ENCODE measurements at regions not wholly inside any gene's neighbourhood (a gene's known extent, or its start where the extent isn't known, plus 50 kb on each side); places are given as distances from the start of the nearest gene placed in this dataset.

DNA sequence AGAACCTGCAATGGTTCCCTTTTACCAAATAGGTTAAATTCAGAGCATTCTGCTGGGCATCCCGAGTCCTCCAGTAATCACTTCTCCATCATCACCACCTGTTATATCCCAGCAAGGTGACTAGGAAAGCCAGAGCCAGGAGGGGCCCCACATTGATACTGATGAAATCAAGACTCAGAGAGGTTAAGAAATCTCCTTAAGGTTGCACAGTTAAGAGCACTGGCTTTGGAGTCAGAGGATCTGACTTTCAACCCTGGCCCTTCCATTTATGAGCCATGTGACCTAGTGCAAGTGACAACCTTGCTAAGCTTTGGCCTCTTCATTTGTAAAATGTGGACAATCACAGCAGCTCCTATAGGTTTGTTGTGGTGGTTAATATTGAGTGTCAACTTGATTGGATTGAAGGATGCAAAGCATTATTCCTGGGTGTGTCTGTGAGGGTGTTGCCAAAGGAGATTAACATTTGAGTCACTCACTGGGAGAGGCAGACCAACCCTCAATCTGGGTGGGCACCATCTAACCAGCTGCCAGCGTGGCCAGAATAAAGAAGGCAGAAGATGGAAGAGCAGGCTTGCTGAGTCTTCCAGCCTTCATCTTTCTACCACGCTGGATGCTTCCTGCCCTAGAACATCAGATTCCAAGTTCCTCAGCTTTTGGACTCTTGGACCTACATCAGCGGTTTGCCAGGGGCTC is 194.2 kb upstream of the ASIC2 start:
- H3K36me3 Mint-ChIP-seq (ENCODE audit: insufficient read depth), result no peaks in the 10 kb centered on the region
- H3K27me3 Mint-ChIP-seq, result peaks cover 8% of the 10 kb centered on the region
- ATAC-seq (replicated peaks; ENCODE audit: extremely low read depth, poor library complexity, severe bottlenecking) (no peak), DNase-seq (ENCODE audit: low spot score in 2 of 2) (no peak)
- H3K27ac Mint-ChIP-seq (ENCODE audit: low read depth), result no peak overlapping the region
- H3K9me3 Mint-ChIP-seq, result no peaks in the 10 kb centered on the region
- H3K4me1 Mint-ChIP-seq, result no peaks in the 10 kb centered on the region
- no peak overlapping the region for H3K4me3 Mint-ChIP-seq

DNA sequence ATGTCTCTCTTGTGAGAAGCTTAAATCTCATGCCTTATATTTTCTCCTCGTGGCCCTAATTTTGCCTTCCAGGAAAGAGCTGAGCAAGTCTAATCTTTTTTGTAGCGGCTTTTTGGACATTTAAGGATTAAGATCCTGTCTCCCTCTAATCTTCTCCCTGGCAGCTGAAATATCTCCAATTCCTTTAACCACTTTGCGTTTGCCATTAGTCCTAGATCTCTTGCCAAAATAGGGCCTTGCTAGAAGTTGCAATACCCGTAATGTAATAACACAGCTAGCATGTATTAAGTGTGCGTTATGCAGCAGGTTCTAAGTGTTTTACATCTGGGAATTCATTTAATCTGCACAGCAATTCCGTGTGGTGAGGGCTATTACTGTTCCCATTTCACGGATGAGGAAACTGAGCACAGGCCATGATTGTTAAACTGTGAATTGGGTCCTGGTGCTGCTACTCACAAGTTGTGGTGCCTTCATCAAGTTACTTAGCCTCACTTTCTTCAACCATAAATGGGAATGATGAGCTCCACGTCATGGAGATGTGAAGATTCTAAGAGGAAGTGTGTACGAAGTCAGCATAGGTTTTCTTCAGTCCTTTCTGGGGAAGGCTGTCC is 198.9 kb upstream of the ASIC2 start:
- Mint-ChIP-seq H3K9me3 (no peaks in the 10 kb centered on the region), H3K36me3 (ENCODE audit: insufficient read depth) (no peaks in the 10 kb centered on the region), H3K4me1 (no peaks in the 10 kb centered on the region), H3K27ac (ENCODE audit: low read depth) (no peak overlapping the region), H3K27me3 (peaks cover 11% of the 10 kb centered on the region), H3K4me3 (no peak overlapping the region)
- DNase-seq (ENCODE audit: low spot score in 2 of 2) (no peak), ATAC-seq (replicated peaks; ENCODE audit: extremely low read depth, poor library complexity, severe bottlenecking) (no peak)

DNA sequence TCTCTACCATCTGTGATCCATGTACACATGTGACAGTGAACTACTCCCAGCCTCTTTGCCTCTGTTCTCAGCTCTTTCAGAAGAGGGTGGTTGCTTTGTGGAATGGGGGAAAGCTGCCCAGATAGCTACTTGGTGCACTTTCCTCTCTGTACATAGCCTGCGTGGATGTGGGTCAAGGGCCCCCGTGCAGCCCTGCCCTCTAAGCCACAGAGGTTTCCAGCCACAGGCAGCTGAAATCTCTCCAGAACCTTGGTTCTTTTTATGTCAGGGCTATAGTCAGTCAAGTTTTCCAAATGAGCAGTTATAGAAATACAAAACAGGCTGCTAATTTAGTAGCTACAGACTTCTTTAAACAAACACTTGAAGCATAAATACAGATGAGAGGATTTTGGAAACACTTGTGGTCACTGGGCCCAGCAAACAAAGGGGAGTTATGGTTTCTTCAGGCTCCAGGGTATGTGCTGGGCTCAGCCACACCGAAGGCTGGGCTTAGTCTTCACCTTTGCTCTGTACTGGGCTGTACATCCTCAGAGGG is 199.7 kb upstream of the ASIC2 start:
- Mint-ChIP-seq H3K36me3 (ENCODE audit: insufficient read depth) (no peaks in the 10 kb centered on the region), H3K27ac (ENCODE audit: low read depth) (no peak overlapping the region), H3K4me3 (no peak overlapping the region), H3K27me3 (peaks cover 11% of the 10 kb centered on the region), H3K9me3 (no peaks in the 10 kb centered on the region), H3K4me1 (no peaks in the 10 kb centered on the region)
- ATAC-seq (replicated peaks; ENCODE audit: extremely low read depth, poor library complexity, severe bottlenecking) (no peak), DNase-seq (ENCODE audit: low spot score in 2 of 2) (no peak)

DNA sequence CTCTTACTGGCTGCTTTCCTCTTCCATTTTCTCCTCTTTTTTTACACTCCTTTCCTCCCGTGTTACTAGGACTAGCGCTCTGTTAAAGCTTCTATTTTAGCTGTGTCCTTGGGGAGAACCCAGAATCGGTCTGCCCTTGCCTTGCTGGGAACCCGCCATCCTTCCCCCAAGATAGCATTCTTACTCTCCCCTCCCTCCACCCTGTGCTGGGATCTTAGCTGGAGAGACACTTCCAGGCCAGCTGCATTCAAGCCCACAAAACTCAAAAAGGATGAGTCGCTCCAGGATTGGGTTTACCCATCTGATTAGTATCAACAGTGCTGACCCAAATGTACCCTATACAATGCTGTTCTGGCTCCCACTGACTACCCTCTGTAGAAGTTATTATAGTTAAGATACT is 200.5 kb upstream of the ASIC2 start:
- H3K27me3 Mint-ChIP-seq, result peaks cover 17% of the 10 kb centered on the region
- no peak overlapping the region for H3K27ac Mint-ChIP-seq (ENCODE audit: low read depth)
- H3K4me1 Mint-ChIP-seq, result no peaks in the 10 kb centered on the region
- H3K9me3 Mint-ChIP-seq, result no peaks in the 10 kb centered on the region
- H3K36me3 Mint-ChIP-seq (ENCODE audit: insufficient read depth), result no peaks in the 10 kb centered on the region
- no peak for DNase-seq (ENCODE audit: low spot score in 2 of 2)
- no peak overlapping the region for H3K4me3 Mint-ChIP-seq
- no peak for ATAC-seq (replicated peaks; ENCODE audit: extremely low read depth, poor library complexity, severe bottlenecking)

DNA sequence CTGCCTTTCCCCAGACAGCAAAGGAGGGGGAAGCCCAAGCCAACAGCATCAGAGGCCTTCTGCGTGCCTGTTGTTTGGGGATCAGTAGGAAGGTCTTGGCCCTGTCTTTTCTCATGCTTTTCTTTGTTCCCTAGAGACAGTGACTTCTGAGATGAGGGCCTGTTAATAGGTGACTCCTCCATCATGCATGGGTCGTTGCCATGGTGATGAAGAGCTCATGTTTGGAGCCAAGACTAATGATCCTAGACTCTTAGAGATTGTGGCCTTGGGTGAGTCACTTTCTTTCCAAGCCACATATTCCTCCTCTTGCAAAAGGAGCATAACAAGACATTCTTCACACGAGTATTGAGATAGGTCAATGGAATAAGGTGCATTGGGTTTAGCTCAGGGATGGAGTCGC is 201.1 kb upstream of the ASIC2 start:
- DNase-seq (ENCODE audit: low spot score in 2 of 2) (no peak), ATAC-seq (replicated peaks; ENCODE audit: extremely low read depth, poor library complexity, severe bottlenecking) (no peak)
- H3K27me3 Mint-ChIP-seq, result peaks cover 22% of the 10 kb centered on the region
- no peak overlapping the region for H3K27ac Mint-ChIP-seq (ENCODE audit: low read depth)
- H3K36me3 Mint-ChIP-seq (ENCODE audit: insufficient read depth), result no peaks in the 10 kb centered on the region
- no peaks in the 10 kb centered on the region for H3K4me1 Mint-ChIP-seq
- H3K9me3 Mint-ChIP-seq, result no peaks in the 10 kb centered on the region
- no peak overlapping the region for H3K4me3 Mint-ChIP-seq

DNA sequence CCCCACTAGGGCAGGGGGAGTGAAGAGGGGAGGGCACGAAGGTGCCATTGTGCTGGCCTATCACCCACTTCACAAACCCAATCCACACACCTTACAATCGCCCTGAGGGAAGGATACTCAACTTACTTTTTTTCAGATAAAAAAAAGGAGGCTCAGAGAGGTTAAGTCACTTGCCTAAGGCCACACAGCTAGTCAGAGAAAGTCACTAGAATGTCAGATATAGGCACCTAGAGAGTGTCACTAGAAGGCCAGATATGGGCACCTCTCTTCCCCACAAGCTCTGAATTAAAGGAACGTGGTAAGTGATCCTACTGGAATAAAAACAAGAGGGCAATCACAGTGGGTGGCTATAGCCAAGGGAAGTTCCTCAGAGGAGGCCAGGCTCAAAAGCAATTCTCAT is 204.5 kb upstream of the ASIC2 start:
- Mint-ChIP-seq H3K4me1 (no peaks in the 10 kb centered on the region), H3K9me3 (no peaks in the 10 kb centered on the region), H3K27ac (ENCODE audit: low read depth) (no peak overlapping the region), H3K36me3 (ENCODE audit: insufficient read depth) (no peaks in the 10 kb centered on the region), H3K4me3 (no peak overlapping the region), H3K27me3 (peaks cover 21% of the 10 kb centered on the region)
- ATAC-seq (replicated peaks; ENCODE audit: extremely low read depth, poor library complexity, severe bottlenecking), result no peak
- no peak for DNase-seq (ENCODE audit: low spot score in 2 of 2)

DNA sequence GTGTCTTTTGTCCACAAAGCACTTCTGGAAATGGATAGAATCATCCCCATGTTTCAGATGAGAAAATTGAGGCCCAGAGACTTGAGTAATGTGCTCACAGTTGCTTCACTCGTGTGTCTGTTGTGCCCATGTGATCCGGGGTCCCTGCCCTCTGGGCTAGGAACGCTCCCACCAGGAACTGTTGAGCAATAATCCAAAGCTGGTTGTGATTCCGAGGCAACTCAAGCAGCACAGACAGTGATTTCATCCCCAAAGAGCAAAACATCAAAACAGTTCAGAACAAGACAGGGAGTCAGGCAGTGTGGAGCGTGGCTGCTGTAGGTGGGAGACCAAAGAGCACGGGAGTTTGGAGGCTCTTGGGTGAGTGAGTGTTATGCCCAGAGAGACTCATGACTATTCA is 205.0 kb upstream of the ASIC2 start:
- no peak overlapping the region for H3K27ac Mint-ChIP-seq (ENCODE audit: low read depth)
- DNase-seq (ENCODE audit: low spot score in 2 of 2) (no peak), ATAC-seq (replicated peaks; ENCODE audit: extremely low read depth, poor library complexity, severe bottlenecking) (no peak)
- no peaks in the 10 kb centered on the region for H3K4me1 Mint-ChIP-seq
- peaks cover 21% of the 10 kb centered on the region for H3K27me3 Mint-ChIP-seq
- H3K9me3 Mint-ChIP-seq, result no peaks in the 10 kb centered on the region
- H3K4me3 Mint-ChIP-seq, result no peak overlapping the region
- no peaks in the 10 kb centered on the region for H3K36me3 Mint-ChIP-seq (ENCODE audit: insufficient read depth)

DNA sequence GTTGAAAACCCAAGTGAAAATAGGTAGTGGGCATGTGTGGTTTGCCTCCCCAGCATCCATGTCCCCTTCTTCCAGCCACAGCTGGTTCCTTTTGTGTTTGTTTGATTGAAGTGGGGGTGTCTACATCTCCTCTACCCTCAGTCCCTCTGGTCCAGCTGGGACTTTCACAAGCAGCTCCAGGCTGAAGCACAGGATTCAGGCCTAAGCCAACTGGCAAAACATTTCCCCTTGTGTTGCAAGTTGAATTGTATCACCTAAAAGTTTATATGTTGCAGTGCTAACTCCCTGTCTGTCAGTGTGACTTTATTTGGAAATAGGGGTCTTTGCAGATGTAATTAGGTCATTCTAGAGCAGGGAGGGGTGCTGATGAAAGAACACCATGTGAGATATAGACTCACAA is 205.9 kb upstream of the ASIC2 start:
- ATAC-seq (replicated peaks; ENCODE audit: extremely low read depth, poor library complexity, severe bottlenecking), result no peak
- H3K9me3 Mint-ChIP-seq, result no peaks in the 10 kb centered on the region
- H3K4me3 Mint-ChIP-seq, result no peak overlapping the region

DNA sequence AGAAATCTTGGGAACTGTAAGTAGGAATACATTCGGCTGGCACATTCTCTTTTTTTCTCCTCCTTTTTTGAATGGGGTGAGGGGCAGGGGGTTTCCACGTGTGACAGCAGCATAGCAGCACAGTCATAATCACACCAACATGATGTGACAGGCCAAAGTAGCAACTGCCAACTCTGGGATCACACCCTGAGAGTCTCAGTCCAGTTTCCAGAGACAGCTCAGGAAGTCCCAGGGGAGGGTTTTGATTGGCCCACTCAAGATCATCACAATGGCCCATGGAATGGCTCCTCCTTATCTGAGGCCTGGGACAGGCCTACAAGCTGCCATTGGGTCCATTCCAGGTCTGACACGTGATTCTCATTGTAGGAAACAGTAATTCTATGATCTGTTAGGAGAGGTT is 207.1 kb upstream of the ASIC2 start:
- ATAC-seq (replicated peaks; ENCODE audit: extremely low read depth, poor library complexity, severe bottlenecking), result no peak
- Mint-ChIP-seq H3K9me3 (no peaks in the 10 kb centered on the region), H3K27me3 (peaks cover 40% of the 10 kb centered on the region)

More for the DNA sequence above, 205.9 kb upstream of the ASIC2 start:
- Mint-ChIP-seq H3K4me1 (no peaks in the 10 kb centered on the region), H3K27ac (ENCODE audit: low read depth) (no peak overlapping the region), H3K27me3 (peaks cover 29% of the 10 kb centered on the region), H3K36me3 (ENCODE audit: insufficient read depth) (no peaks in the 10 kb centered on the region)
- no peak for DNase-seq (ENCODE audit: low spot score in 2 of 2)

DNA sequence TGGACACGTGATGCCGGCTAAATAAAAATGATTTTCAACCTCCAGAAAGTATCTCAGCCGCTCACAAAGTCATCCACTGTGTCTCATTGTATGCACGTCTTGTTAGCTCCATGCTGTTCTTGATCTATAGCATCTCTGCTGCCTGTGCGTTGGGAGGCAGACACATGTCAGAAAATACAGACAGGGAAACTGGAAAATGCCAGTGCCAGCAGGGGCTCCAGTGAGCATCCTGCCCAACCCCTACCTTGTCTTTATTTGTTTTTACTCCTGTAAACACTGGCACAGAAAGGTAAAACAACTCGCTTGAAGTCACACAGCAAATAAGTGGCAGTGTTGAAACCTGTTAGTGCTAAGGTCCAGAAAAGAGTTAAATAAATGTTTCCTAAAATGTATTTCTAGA is 208.1 kb upstream of the ASIC2 start:
- no peaks in the 10 kb centered on the region for H3K4me1 Mint-ChIP-seq
- no peak overlapping the region for H3K27ac Mint-ChIP-seq (ENCODE audit: low read depth)
- H3K36me3 Mint-ChIP-seq (ENCODE audit: insufficient read depth), result no peaks in the 10 kb centered on the region
- ATAC-seq (replicated peaks; ENCODE audit: extremely low read depth, poor library complexity, severe bottlenecking) (no peak), DNase-seq (ENCODE audit: low spot score in 2 of 2) (no peak)
- no peak overlapping the region for H3K4me3 Mint-ChIP-seq
- H3K9me3 Mint-ChIP-seq, result no peaks in the 10 kb centered on the region
- peaks cover 49% of the 10 kb centered on the region for H3K27me3 Mint-ChIP-seq

More for the DNA sequence above, 207.1 kb upstream of the ASIC2 start:
- DNase-seq (ENCODE audit: low spot score in 2 of 2), result no peak
- Mint-ChIP-seq H3K27ac (ENCODE audit: low read depth) (no peak overlapping the region), H3K4me1 (no peaks in the 10 kb centered on the region), H3K36me3 (ENCODE audit: insufficient read depth) (no peaks in the 10 kb centered on the region), H3K4me3 (no peak overlapping the region)

DNA sequence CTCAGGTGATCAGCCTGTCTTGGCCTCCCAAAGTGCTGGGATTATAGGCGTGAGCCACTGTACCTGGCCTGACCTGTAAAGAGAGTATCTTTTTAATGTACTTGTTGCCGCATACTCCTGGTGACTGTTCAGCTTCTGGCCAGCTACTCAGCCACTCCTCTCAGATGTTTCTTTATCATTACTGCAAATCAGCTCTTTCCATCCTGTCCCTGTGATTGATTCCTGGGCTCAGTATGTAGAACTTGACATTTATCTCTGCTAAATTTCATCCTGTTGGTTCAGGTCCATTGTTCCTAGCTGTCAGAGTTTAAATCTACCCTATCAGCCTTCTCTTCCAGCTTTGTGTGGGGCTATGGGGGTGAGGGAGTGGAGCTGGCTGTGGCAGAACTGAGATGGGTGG is 211.5 kb upstream of the ASIC2 start:
- Mint-ChIP-seq H3K9me3 (no peaks in the 10 kb centered on the region), H3K4me3 (no peak overlapping the region), H3K27me3 (peaks cover 58% of the 10 kb centered on the region), H3K27ac (ENCODE audit: low read depth) (no peak overlapping the region), H3K4me1 (no peaks in the 10 kb centered on the region), H3K36me3 (ENCODE audit: insufficient read depth) (no peaks in the 10 kb centered on the region)
- no peak for DNase-seq (ENCODE audit: low spot score in 2 of 2)
- ATAC-seq (replicated peaks; ENCODE audit: extremely low read depth, poor library complexity, severe bottlenecking), result no peak

DNA sequence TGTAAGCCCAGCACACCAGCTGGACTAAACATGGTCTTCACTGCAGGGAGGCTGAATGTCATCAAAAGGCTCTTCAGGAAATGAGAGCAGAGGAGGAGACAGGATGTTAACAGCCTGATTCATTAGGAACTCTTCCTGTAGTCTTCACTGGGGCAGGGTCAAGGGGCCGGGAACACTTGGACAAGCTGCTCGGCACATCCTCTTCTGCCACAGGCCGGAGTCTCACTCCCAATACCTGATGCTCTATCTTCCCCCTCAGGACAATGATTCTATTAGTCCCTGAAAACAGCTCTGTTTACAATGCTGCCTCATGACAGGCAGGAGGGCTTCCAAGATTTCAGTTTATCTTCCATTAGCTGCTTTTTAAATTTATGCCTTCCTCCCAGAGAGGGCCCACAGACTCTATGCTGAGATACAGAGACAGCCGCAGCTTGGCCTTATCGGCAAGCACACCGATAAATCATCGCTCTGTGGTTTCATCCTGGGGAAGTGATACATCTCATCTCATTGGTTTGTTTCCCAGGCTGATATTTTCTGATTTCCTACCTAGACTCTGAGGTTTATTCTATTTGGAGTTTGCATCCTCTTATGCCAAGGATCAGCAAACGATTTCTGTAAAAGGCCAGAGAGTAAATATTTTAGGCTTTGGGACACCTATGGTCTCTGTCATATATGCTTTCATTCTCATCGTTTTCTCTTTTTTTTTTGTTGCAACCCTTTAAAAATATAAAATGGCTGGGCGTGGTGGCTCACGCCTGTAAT is 214.0 kb upstream of the ASIC2 start:
- Mint-ChIP-seq H3K4me3 (no peak overlapping the region), H3K9me3 (peaks cover 4% of the 10 kb centered on the region)
- no peak for DNase-seq (ENCODE audit: low spot score in 2 of 2)

DNA sequence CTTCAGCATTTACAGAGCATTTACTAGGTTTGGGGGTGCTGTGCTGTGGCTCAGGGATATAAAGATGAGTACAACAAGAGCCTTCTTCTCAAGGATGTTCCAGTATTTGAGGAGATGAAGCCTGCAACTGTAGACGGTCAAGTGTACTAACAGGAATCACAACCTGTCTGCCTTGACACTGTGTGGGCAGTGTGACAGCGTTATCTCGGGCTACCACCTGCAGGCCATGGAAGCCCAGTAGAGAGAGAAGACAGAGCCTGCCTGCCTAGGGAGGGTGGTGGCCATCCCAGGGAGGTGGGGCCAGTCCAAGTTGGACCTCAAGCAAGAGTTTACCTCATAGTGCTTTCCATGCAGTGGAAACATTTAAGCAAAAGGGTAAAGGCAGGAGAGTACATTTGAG is 215.1 kb upstream of the ASIC2 start:
- H3K27me3 Mint-ChIP-seq, result peaks cover 49% of the 10 kb centered on the region
- no peak for ATAC-seq (replicated peaks; ENCODE audit: extremely low read depth, poor library complexity, severe bottlenecking)

More for the DNA sequence above, 214.0 kb upstream of the ASIC2 start:
- ATAC-seq (replicated peaks; ENCODE audit: extremely low read depth, poor library complexity, severe bottlenecking), result no peak
- H3K36me3 Mint-ChIP-seq (ENCODE audit: insufficient read depth), result no peaks in the 10 kb centered on the region
- no peak overlapping the region for H3K27ac Mint-ChIP-seq (ENCODE audit: low read depth)
- peaks cover 11% of the 10 kb centered on the region for H3K4me1 Mint-ChIP-seq
- peaks cover 49% of the 10 kb centered on the region for H3K27me3 Mint-ChIP-seq

More for the DNA sequence above, 215.1 kb upstream of the ASIC2 start:
- H3K36me3 Mint-ChIP-seq (ENCODE audit: insufficient read depth), result no peaks in the 10 kb centered on the region
- H3K9me3 Mint-ChIP-seq, result peaks cover 4% of the 10 kb centered on the region
- DNase-seq (ENCODE audit: low spot score in 2 of 2), result no peak
- no peak overlapping the region for H3K4me3 Mint-ChIP-seq
- H3K27ac Mint-ChIP-seq (ENCODE audit: low read depth), result no peak overlapping the region
- peaks cover 12% of the 10 kb centered on the region for H3K4me1 Mint-ChIP-seq
